ENCODE measurements at regions not wholly inside any gene's neighbourhood (a gene's known extent, or its start where the extent isn't known, plus 50 kb on each side); places are given as distances from the start of the nearest gene placed in this dataset.

GRCh38 chr2:16020389-16021008 is 80.1 kb downstream of the MYCN start:
- no peaks in the 10 kb centered on the region for H3K36me3 ChIP-seq (ENCODE audit: control insufficient read depth in 2 of 2, insufficient read depth in 2 of 2, low read length in 1 of 2)
- H3K27ac ChIP-seq (ENCODE audit: low read depth in 2 of 2, low read length in 1 of 2), result no peak overlapping the region
- H3K9me3 ChIP-seq (ENCODE audit: control insufficient read depth in 2 of 2, insufficient read depth in 1 of 2, low read depth in 1 of 2, low read length in 1 of 2), result no peaks in the 10 kb centered on the region
- peaks cover 0 to under 1% of the 10 kb centered on the region in 2 donors for H3K27me3 ChIP-seq (ENCODE audit: control insufficient read depth in 1 of 2, insufficient read depth in 2 of 2, low read length in 2 of 2)
- WGBS, 2 donors, result 87 to 89% methylated on average over 5 of the region's 5 CpGs
- H3K4me1 ChIP-seq (ENCODE audit: control insufficient read depth in 2 of 2, insufficient read depth in 2 of 2, low read length in 1 of 2), result no peaks in the 10 kb centered on the region
- H3K4me3 ChIP-seq (ENCODE audit: low read depth in 1 of 2, low read length in 2 of 2), result no peak overlapping the region

GRCh38 chr2:16019617-16020351 is 79.4 kb downstream of the MYCN start:
- no peaks in the 10 kb centered on the region for H3K4me1 ChIP-seq (ENCODE audit: control insufficient read depth in 2 of 2, insufficient read depth in 2 of 2, low read length in 1 of 2)
- WGBS, 2 donors, result 78 to 88% methylated on average over 4 of the region's 4 CpGs

GRCh38 chr2:16019060-16019480 is 78.7 kb downstream of the MYCN start:
- 81 to 88% methylated on average over 6 of the region's 6 CpGs for WGBS, 2 donors
- no peak overlapping the region for H3K4me3 ChIP-seq (ENCODE audit: low read depth in 1 of 2, low read length in 2 of 2)
- H3K4me1 ChIP-seq (ENCODE audit: control insufficient read depth in 2 of 2, insufficient read depth in 2 of 2, low read length in 1 of 2), result peaks cover 0 to 5% of the 10 kb centered on the region in 2 donors
- peaks cover 0 to 5% of the 10 kb centered on the region in 2 donors for H3K27me3 ChIP-seq (ENCODE audit: control insufficient read depth in 1 of 2, insufficient read depth in 2 of 2, low read length in 2 of 2)
- H3K36me3 ChIP-seq (ENCODE audit: control insufficient read depth in 2 of 2, insufficient read depth in 2 of 2, low read length in 1 of 2), result no peaks in the 10 kb centered on the region
- no peaks in the 10 kb centered on the region for H3K9me3 ChIP-seq (ENCODE audit: control insufficient read depth in 2 of 2, insufficient read depth in 1 of 2, low read depth in 1 of 2, low read length in 1 of 2)
- H3K27ac ChIP-seq (ENCODE audit: low read depth in 2 of 2, low read length in 1 of 2), result no peak overlapping the region

More at GRCh38 chr2:16019617-16020351, 79.4 kb downstream of the MYCN start:
- Histone ChIP-seq H3K27me3 (ENCODE audit: control insufficient read depth in 1 of 2, insufficient read depth in 2 of 2, low read length in 2 of 2) (peaks cover 0 to 5% of the 10 kb centered on the region in 2 donors), H3K4me3 (ENCODE audit: low read depth in 1 of 2, low read length in 2 of 2) (no peak overlapping the region), H3K36me3 (ENCODE audit: control insufficient read depth in 2 of 2, insufficient read depth in 2 of 2, low read length in 1 of 2) (no peaks in the 10 kb centered on the region), H3K9me3 (ENCODE audit: control insufficient read depth in 2 of 2, insufficient read depth in 1 of 2, low read depth in 1 of 2, low read length in 1 of 2) (no peaks in the 10 kb centered on the region), H3K27ac (ENCODE audit: low read depth in 2 of 2, low read length in 1 of 2) (no peak overlapping the region)

GRCh38 chr2:16018277-16019059 is 78.1 kb downstream of the MYCN start:
- no peaks in the 10 kb centered on the region for H3K9me3 ChIP-seq (ENCODE audit: control insufficient read depth in 2 of 2, insufficient read depth in 1 of 2, low read depth in 1 of 2, low read length in 1 of 2)
- H3K4me3 ChIP-seq (ENCODE audit: low read depth in 1 of 2, low read length in 2 of 2), result no peak overlapping the region
- H3K27ac ChIP-seq (ENCODE audit: low read depth in 2 of 2, low read length in 1 of 2), result no peak overlapping the region
- H3K36me3 ChIP-seq (ENCODE audit: control insufficient read depth in 2 of 2, insufficient read depth in 2 of 2, low read length in 1 of 2), result no peaks in the 10 kb centered on the region
- 89 to 94% methylated on average over 13 of the region's 13 CpGs for WGBS, 2 donors
- peaks cover 0 to 5% of the 10 kb centered on the region in 2 donors for H3K4me1 ChIP-seq (ENCODE audit: control insufficient read depth in 2 of 2, insufficient read depth in 2 of 2, low read length in 1 of 2)
- H3K27me3 ChIP-seq (ENCODE audit: control insufficient read depth in 1 of 2, insufficient read depth in 2 of 2, low read length in 2 of 2), result peaks cover 0 to 5% of the 10 kb centered on the region in 2 donors

- no peak overlapping the region for H3K4me3 ChIP-seq (ENCODE audit: low read depth in 1 of 2, low read length in 2 of 2)
- H3K9me3 ChIP-seq (ENCODE audit: control insufficient read depth in 2 of 2, insufficient read depth in 1 of 2, low read depth in 1 of 2, low read length in 1 of 2), result no peaks in the 10 kb centered on the region
- H3K4me1 ChIP-seq (ENCODE audit: control insufficient read depth in 2 of 2, insufficient read depth in 2 of 2, low read length in 1 of 2), result peaks cover 8 to 9% of the 10 kb centered on the region in 2 donors
- H3K27me3 ChIP-seq (ENCODE audit: control insufficient read depth in 1 of 2, insufficient read depth in 2 of 2, low read length in 2 of 2), result peaks cover 0 to 5% of the 10 kb centered on the region in 2 donors
- 94 to 100% methylated on average over 1 of the region's 1 CpG for WGBS, 2 donors
- no peak overlapping the region for H3K27ac ChIP-seq (ENCODE audit: low read depth in 2 of 2, low read length in 1 of 2)
- no peaks in the 10 kb centered on the region for H3K36me3 ChIP-seq (ENCODE audit: control insufficient read depth in 2 of 2, insufficient read depth in 2 of 2, low read length in 1 of 2)
Observed at GRCh38 chr2:16016282-16016681, 75.9 kb downstream of the MYCN start.

- WGBS, 2 donors, result 30 to 49% methylated on average over 2 of the region's 2 CpGs
- Histone ChIP-seq H3K36me3 (ENCODE audit: control insufficient read depth in 2 of 2, insufficient read depth in 2 of 2, low read length in 1 of 2) (no peaks in the 10 kb centered on the region), H3K9me3 (ENCODE audit: control insufficient read depth in 2 of 2, insufficient read depth in 1 of 2, low read depth in 1 of 2, low read length in 1 of 2) (no peaks in the 10 kb centered on the region), H3K4me3 (ENCODE audit: low read depth in 1 of 2, low read length in 2 of 2) (no peak overlapping the region), H3K4me1 (ENCODE audit: control insufficient read depth in 2 of 2, insufficient read depth in 2 of 2, low read length in 1 of 2) (peaks cover 8 to 9% of the 10 kb centered on the region in 2 donors), H3K27ac (ENCODE audit: low read depth in 2 of 2, low read length in 1 of 2) (no peak overlapping the region), H3K27me3 (ENCODE audit: control insufficient read depth in 1 of 2, insufficient read depth in 2 of 2, low read length in 2 of 2) (peaks cover 0 to 5% of the 10 kb centered on the region in 2 donors)
Observed at GRCh38 chr2:16015903-16016265, 75.5 kb downstream of the MYCN start.

GRCh38 chr2:16015210-16015902 is 75.0 kb downstream of the MYCN start:
- H3K27me3 ChIP-seq (ENCODE audit: control insufficient read depth in 1 of 2, insufficient read depth in 2 of 2, low read length in 2 of 2), result peaks cover 0 to 5% of the 10 kb centered on the region in 2 donors

GRCh38 chr2:16014802-16015201 is 74.5 kb downstream of the MYCN start:
- 90% methylated on average over 3 of the region's 3 CpGs for WGBS, 2 donors
- no peaks in the 10 kb centered on the region for H3K36me3 ChIP-seq (ENCODE audit: control insufficient read depth in 2 of 2, insufficient read depth in 2 of 2, low read length in 1 of 2)
- H3K27ac ChIP-seq (ENCODE audit: low read depth in 2 of 2, low read length in 1 of 2), result no peak overlapping the region
- H3K27me3 ChIP-seq (ENCODE audit: control insufficient read depth in 1 of 2, insufficient read depth in 2 of 2, low read length in 2 of 2), result peaks cover 0 to 5% of the 10 kb centered on the region in 2 donors
- H3K9me3 ChIP-seq (ENCODE audit: control insufficient read depth in 2 of 2, insufficient read depth in 1 of 2, low read depth in 1 of 2, low read length in 1 of 2), result no peaks in the 10 kb centered on the region
- peaks cover 8 to 9% of the 10 kb centered on the region in 2 donors for H3K4me1 ChIP-seq (ENCODE audit: control insufficient read depth in 2 of 2, insufficient read depth in 2 of 2, low read length in 1 of 2)
- H3K4me3 ChIP-seq (ENCODE audit: low read depth in 1 of 2, low read length in 2 of 2), result no peak overlapping the region

More at GRCh38 chr2:16015210-16015902, 75.0 kb downstream of the MYCN start:
- Histone ChIP-seq H3K36me3 (ENCODE audit: control insufficient read depth in 2 of 2, insufficient read depth in 2 of 2, low read length in 1 of 2) (no peaks in the 10 kb centered on the region), H3K9me3 (ENCODE audit: control insufficient read depth in 2 of 2, insufficient read depth in 1 of 2, low read depth in 1 of 2, low read length in 1 of 2) (no peaks in the 10 kb centered on the region), H3K4me3 (ENCODE audit: low read depth in 1 of 2, low read length in 2 of 2) (no peak overlapping the region), H3K4me1 (ENCODE audit: control insufficient read depth in 2 of 2, insufficient read depth in 2 of 2, low read length in 1 of 2) (peaks cover 8 to 9% of the 10 kb centered on the region in 2 donors), H3K27ac (ENCODE audit: low read depth in 2 of 2, low read length in 1 of 2) (no peak overlapping the region)
- WGBS, 2 donors, result 76 to 79% methylated on average over 15 of the region's 15 CpGs

Data from esophagus (tissue), 2 donors.